CD4-positive, alpha-beta T cell (primary cell): ENCODE measurements at regions not wholly inside any gene's neighbourhood (a gene's known extent, or its start where the extent isn't known, plus 50 kb on each side); places are given as distances from the start of the nearest gene placed in this dataset.

Experiments used
- ATAC-seq: fragments of 200-7000 bp; cut with Tn5 transposase; one replicate; pipeline ENCODE4 v1.10.0; 2022; ENCODE audit warnings: mild to moderate bottlenecking; ENCODE audit not compliant: poor library complexity
- CTCF ChIA-PET: fragments of 350-600 bp; sonication (Branson Sonifier 250); formaldehyde crosslinking; loops from one replicate; lab custom pipeline; 2021; ENCODE audit warnings: antibody characterized with exemption, inconsistent platforms; lab: Charles Lee
- POLR2A ChIA-PET: fragments of 350-600 bp; sonication (Branson Sonifier 250); formaldehyde crosslinking; loops from one replicate; lab custom pipeline; 2021; ENCODE audit warnings: antibody characterized with exemption, inconsistent platforms; lab: Charles Lee
- DNase-seq, 14 experiments: peaks; one replicate each; pipeline ENCODE4 v3.0.0-alpha.2; 2013 to 2020; ENCODE audit warnings: mixed read lengths in 2 of 14
- H3K27ac ChIP-seq, 2 donors: one replicate each; pipeline versions ENCODE4 v1.5.1 to v1.7.0; 2013; ENCODE audit warnings: low read length in 2 of 2, low read depth in 1 of 2, mild to moderate bottlenecking in 1 of 2
- H3K27me3 ChIP-seq, 2 experiments: 1 replicate in 1 of 2; 2 replicates in 1 of 2; pipeline versions ENCODE4 v1.6.1 to v1.7.0; 2013; ENCODE audit warnings: low read length in 2 of 2, control low read depth in 1 of 2, mild to moderate bottlenecking in 1 of 2, moderate library complexity in 1 of 2; ENCODE audit not compliant: insufficient read depth in 2 of 2, control insufficient read depth in 1 of 2
- H3K36me3 ChIP-seq: one replicate; pipeline ENCODE4 v1.6.1; 2013; ENCODE audit warnings: low read length, control low read depth; ENCODE audit not compliant: insufficient read depth
- H3K4me1 ChIP-seq: one replicate; pipeline ENCODE4 v1.6.1; 2013; ENCODE audit warnings: low read length, control low read depth; ENCODE audit not compliant: insufficient read depth
- H3K4me3 ChIP-seq: one replicate; pipeline ENCODE4 v1.5.1; 2013; ENCODE audit warnings: mild to moderate bottlenecking, low read length, moderate library complexity
- H3K9me3 ChIP-seq, 2 experiments: 1 replicate in 1 of 2; 2 replicates in 1 of 2; pipeline versions ENCODE4 v1.6.1 to v1.7.0; 2013; ENCODE audit warnings: low read length in 2 of 2, mild to moderate bottlenecking in 2 of 2, control low read depth in 1 of 2, moderate library complexity in 1 of 2; ENCODE audit not compliant: control insufficient read depth in 1 of 2, insufficient read depth in 1 of 2
- H3K27ac Mint-ChIP-seq: one replicate; pipeline ENCODE4 v1.8.0; 2020; ENCODE audit warnings: mixed read lengths
- H3K27me3 Mint-ChIP-seq: one replicate; pipeline ENCODE4 v1.8.0; 2021; ENCODE audit warnings: mixed read lengths
- H3K36me3 Mint-ChIP-seq: one replicate; pipeline ENCODE4 v1.8.0; 2021; ENCODE audit warnings: low read depth, mixed read lengths
- H3K4me1 Mint-ChIP-seq: one replicate; pipeline ENCODE4 v1.8.0; 2021; ENCODE audit warnings: low read depth, mixed read lengths
- H3K4me3 Mint-ChIP-seq: one replicate; pipeline ENCODE4 v1.8.0; 2020; ENCODE audit warnings: mild to moderate bottlenecking, mixed read lengths
- H3K9me3 Mint-ChIP-seq: one replicate; pipeline ENCODE4 v1.8.0; 2020; ENCODE audit warnings: mixed read lengths
- CTCF ChIP-seq: fragments of 200-600 bp; IDR thresholded peaks from one replicate; pipeline ENCODE4 v1.8.0; 2022; ENCODE audit warnings: antibody characterized with exemption, mild to moderate bottlenecking
- intact Hi-C, 2 experiments: fragments of 100-400 bp; cut with DNase I in 1 of 2; cut with micrococcal nuclease in 1 of 2; formaldehyde crosslinking; loops; one replicate each; pipeline versions ENCODE4 v1.15.1 to v1.9.0; 2023 to 2025; cut with DNase I, micrococcal nuclease

DNA sequence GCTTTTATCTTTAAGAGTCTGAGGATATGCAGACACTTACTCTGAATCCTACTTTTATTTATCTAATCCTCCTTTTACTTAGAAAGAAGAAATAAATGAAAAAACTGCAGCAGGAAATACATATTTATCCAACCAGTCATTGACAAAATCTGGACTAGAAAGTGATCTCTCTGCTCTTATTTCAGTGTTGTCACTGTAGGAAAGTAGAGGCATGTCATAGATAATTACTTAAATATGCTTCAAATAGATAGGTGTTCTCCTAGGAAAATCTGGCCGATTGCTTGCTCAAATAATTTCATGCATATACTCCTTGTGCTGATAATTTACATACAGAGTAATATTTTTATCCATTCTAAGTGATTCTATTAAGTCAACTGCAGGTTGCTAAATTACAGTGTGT lies 2001.9 kb upstream of the C9orf72 start:
- no peaks in the 10 kb centered on the region for H3K36me3 ChIP-seq
- no peaks in the 10 kb centered on the region for H3K9me3 ChIP-seq
- peaks cover 2% of the 10 kb centered on the region for H3K9me3 Mint-ChIP-seq
- no peaks in the 10 kb centered on the region for H3K27me3 Mint-ChIP-seq
- H3K4me1 ChIP-seq, result no peaks in the 10 kb centered on the region
- no peak overlapping the region for H3K4me3 Mint-ChIP-seq
- H3K4me1 Mint-ChIP-seq, result no peaks in the 10 kb centered on the region
- no peak overlapping the region for H3K27ac ChIP-seq
- ChIA-PET POLR2A (no interaction called here), CTCF (no interaction called here)
- no peak overlapping the region for H3K4me3 ChIP-seq
- H3K36me3 Mint-ChIP-seq, result no peaks in the 10 kb centered on the region
- intact Hi-C loops, result no loop called here
- DNase-seq (no peak), ATAC-seq (no peak)
- TF ChIP-seq CTCF, result no peak
- H3K27me3 ChIP-seq, result no peaks in the 10 kb centered on the region
- H3K27ac Mint-ChIP-seq, result no peak overlapping the region

- ATAC-seq (no peak), DNase-seq (no peak)
- H3K27me3 Mint-ChIP-seq, result no peaks in the 10 kb centered on the region
- Histone ChIP-seq H3K27me3 (no peaks in the 10 kb centered on the region), H3K36me3 (no peaks in the 10 kb centered on the region), H3K4me3 (no peak overlapping the region), H3K27ac (no peak overlapping the region), H3K4me1 (no peaks in the 10 kb centered on the region), H3K9me3 (no peaks in the 10 kb centered on the region)
- H3K36me3 Mint-ChIP-seq, result no peaks in the 10 kb centered on the region
- ChIA-PET POLR2A (no interaction called here), CTCF (no interaction called here)
- no peak overlapping the region for H3K4me3 Mint-ChIP-seq
- no peaks in the 10 kb centered on the region for H3K4me1 Mint-ChIP-seq
- no peak overlapping the region for H3K27ac Mint-ChIP-seq
- intact Hi-C loops, result no loop called here
- TF ChIP-seq CTCF, result no peak
- peaks cover 3% of the 10 kb centered on the region for H3K9me3 Mint-ChIP-seq
Measured at GRCh38 chr9:29588361-29588760, 2015.1 kb upstream of the C9orf72 start.

DNA sequence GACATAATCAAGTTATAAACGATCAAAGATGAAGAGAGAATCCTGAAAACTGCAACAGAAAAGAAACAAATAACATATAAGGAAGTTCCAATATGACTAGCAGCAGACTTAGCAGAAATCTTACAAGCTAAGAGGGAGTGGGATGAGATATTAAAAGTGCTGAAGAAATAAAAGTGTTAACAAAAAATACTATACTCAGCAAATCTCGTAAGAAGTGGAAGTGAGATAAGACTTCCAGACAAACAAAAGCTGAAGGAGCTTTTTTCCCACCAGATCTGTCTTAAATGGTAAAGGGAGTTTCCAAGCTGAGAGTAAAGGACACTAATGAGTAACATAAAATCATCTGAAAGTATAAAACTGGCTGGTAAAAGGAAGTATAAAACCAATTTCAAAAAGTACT lies 2036.0 kb upstream of the C9orf72 start:
- CTCF ChIA-PET, result no interaction called here

More for the DNA sequence above, 2036.0 kb upstream of the C9orf72 start:
- Mint-ChIP-seq H3K4me1 (no peaks in the 10 kb centered on the region), H3K36me3 (no peaks in the 10 kb centered on the region), H3K27me3 (no peaks in the 10 kb centered on the region), H3K4me3 (no peak overlapping the region), H3K27ac (no peak overlapping the region), H3K9me3 (peaks cover 9% of the 10 kb centered on the region)
- POLR2A ChIA-PET, result no interaction called here
- DNase-seq, result no peak
- TF ChIP-seq CTCF, result no peak
- no peak overlapping the region for H3K4me3 ChIP-seq
- intact Hi-C loops, result no loop called here
- H3K9me3 ChIP-seq, result peaks cover 3% of the 10 kb centered on the region in 2 experiments
- no peaks in the 10 kb centered on the region for H3K27me3 ChIP-seq
- no peak overlapping the region for H3K27ac ChIP-seq
- H3K4me1 ChIP-seq, result no peaks in the 10 kb centered on the region
- no peak for ATAC-seq
- H3K36me3 ChIP-seq, result no peaks in the 10 kb centered on the region
